ENCODE measurements at regions not wholly inside any gene's neighbourhood (a gene's known extent, or its start where the extent isn't known, plus 50 kb on each side); places are given as distances from the start of the nearest gene placed in this dataset.
"Not testable (repeated sequence)": the region's sequence is repeated elsewhere in the genome, so short reads cannot be mapped to it uniquely, and the experiment has no call there.

GRCh38 chr12:88361493-88361892, 218.8 kb downstream of the KITLG start:
- no peak for DNase-seq
- ATAC-seq: peak in 1 of 4 donors; percentile 89
- Histone ChIP-seq H3K4me1 (peaks cover 0 to 16% (median 0%) of the 10 kb centered on the region in 4 donors), H3K27me3 (no peaks in the 10 kb centered on the region), H3K9me3 (no peaks in the 10 kb centered on the region), H3K36me3 (no peaks in the 10 kb centered on the region), H3K27ac (no peak overlapping the region), H3K4me3 (no peak overlapping the region)
- TF ChIP-seq, protein P1, sequence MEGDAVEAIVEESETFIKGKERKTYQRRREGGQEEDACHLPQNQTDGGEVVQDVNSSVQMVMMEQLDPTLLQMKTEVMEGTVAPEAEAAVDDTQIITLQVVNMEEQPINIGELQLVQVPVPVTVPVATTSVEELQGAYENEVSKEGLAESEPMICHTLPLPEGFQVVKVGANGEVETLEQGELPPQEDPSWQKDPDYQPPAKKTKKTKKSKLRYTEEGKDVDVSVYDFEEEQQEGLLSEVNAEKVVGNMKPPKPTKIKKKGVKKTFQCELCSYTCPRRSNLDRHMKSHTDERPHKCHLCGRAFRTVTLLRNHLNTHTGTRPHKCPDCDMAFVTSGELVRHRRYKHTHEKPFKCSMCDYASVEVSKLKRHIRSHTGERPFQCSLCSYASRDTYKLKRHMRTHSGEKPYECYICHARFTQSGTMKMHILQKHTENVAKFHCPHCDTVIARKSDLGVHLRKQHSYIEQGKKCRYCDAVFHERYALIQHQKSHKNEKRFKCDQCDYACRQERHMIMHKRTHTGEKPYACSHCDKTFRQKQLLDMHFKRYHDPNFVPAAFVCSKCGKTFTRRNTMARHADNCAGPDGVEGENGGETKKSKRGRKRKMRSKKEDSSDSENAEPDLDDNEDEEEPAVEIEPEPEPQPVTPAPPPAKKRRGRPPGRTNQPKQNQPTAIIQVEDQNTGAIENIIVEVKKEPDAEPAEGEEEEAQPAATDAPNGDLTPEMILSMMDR (IDR thresholded peaks at IDR 0.05): no peak
- no peak for TF ChIP-seq POLR2A (IDR thresholded peaks at IDR 0.05)
- intact Hi-C loops (cut with DNase I): no loop called here

GRCh38 chr12:88362439-88362838, 217.8 kb downstream of the KITLG start:
- DNase-seq (no peak), ATAC-seq (peak in 3 of 4 donors; percentile 77 to 91 (median 83))
- Histone ChIP-seq H3K4me1 (peaks cover 0 to 16% (median 0%) of the 10 kb centered on the region in 4 donors), H3K27ac (no peak overlapping the region), H3K9me3 (no peaks in the 10 kb centered on the region), H3K27me3 (no peaks in the 10 kb centered on the region), H3K36me3 (no peaks in the 10 kb centered on the region), H3K4me3 (no peak overlapping the region)
- WGBS (ENCODE audit: insufficient coverage, low coverage, low lambda C conversion rate, missing lambda C conversion rate): 43% methylated on average over 2 of the region's 2 CpGs
- TF ChIP-seq, protein P1 (IDR thresholded peaks at IDR 0.05): no peak
- no peak for TF ChIP-seq POLR2A (IDR thresholded peaks at IDR 0.05)
- intact Hi-C loops (cut with DNase I): no loop called here

DNA sequence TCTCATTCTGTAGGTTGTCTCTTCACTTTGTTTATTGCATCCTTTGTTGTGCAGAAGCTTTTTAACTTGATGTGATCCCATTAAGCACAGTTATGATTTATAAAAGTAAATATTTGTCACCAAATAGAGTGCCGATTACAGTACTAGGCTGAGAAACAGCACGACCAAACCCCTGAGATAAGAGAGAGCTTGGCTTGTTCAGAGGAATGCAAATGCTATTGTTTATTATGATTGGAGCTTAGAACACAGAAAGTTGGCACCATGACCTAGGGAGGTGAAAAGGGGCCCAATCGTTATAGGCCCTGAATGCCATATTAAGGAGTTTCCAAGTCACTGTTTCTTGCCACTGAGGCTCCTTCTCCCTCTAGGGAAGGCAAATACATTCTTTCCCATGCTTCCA, 214.9 kb downstream of the KITLG start:
- TF ChIP-seq, protein P1 (IDR thresholded peaks at IDR 0.05): no peak
- no peak for TF ChIP-seq POLR2A (IDR thresholded peaks at IDR 0.05)
- no peak for ATAC-seq
- WGBS (ENCODE audit: insufficient coverage, low coverage, low lambda C conversion rate, missing lambda C conversion rate): 61% methylated on average over 3 of the region's 3 CpGs

GRCh38 chr12:88366101-88366500, 214.2 kb downstream of the KITLG start:
- no peaks in the 10 kb centered on the region for H3K9me3 ChIP-seq
- no peak for TF ChIP-seq POLR2A (IDR thresholded peaks at IDR 0.05)
- TF ChIP-seq, protein P1 (IDR thresholded peaks at IDR 0.05): no peak
- no peaks in the 10 kb centered on the region for H3K27me3 ChIP-seq
- no peak overlapping the region for H3K27ac ChIP-seq
- intact Hi-C loops (cut with DNase I): no loop called here
- DNase-seq (no peak), ATAC-seq (no peak)
- WGBS (ENCODE audit: insufficient coverage, low coverage, low lambda C conversion rate, missing lambda C conversion rate): 74% methylated on average over 4 of the region's 4 CpGs
- H3K36me3 ChIP-seq: no peaks in the 10 kb centered on the region
- H3K4me1 ChIP-seq: peaks cover 0 to 10% (median 0%) of the 10 kb centered on the region in 4 donors
- no peak overlapping the region for H3K4me3 ChIP-seq

More for the DNA sequence above, 214.9 kb downstream of the KITLG start:
- H3K4me3 ChIP-seq: no peak overlapping the region
- no peaks in the 10 kb centered on the region for H3K36me3 ChIP-seq
- H3K27me3 ChIP-seq: no peaks in the 10 kb centered on the region
- no peak for DNase-seq
- H3K4me1 ChIP-seq: peaks cover 0 to 11% (median 0%) of the 10 kb centered on the region in 4 donors
- H3K9me3 ChIP-seq: no peaks in the 10 kb centered on the region
- no peak overlapping the region for H3K27ac ChIP-seq
- intact Hi-C loops (cut with DNase I): no loop called here

GRCh38 chr12:88367231-88367630, 213.0 kb downstream of the KITLG start:
- Histone ChIP-seq H3K27me3 (no peaks in the 10 kb centered on the region), H3K4me3 (no peak overlapping the region), H3K27ac (no peak overlapping the region), H3K36me3 (no peaks in the 10 kb centered on the region), H3K9me3 (no peaks in the 10 kb centered on the region), H3K4me1 (peaks cover 0 to 7% (median 0%) of the 10 kb centered on the region in 4 donors)
- TF ChIP-seq, protein P1 (IDR thresholded peaks at IDR 0.05): no peak
- TF ChIP-seq POLR2A (IDR thresholded peaks at IDR 0.05): no peak
- ATAC-seq (no peak), DNase-seq (no peak)
- intact Hi-C loops (cut with DNase I): no loop called here

DNA sequence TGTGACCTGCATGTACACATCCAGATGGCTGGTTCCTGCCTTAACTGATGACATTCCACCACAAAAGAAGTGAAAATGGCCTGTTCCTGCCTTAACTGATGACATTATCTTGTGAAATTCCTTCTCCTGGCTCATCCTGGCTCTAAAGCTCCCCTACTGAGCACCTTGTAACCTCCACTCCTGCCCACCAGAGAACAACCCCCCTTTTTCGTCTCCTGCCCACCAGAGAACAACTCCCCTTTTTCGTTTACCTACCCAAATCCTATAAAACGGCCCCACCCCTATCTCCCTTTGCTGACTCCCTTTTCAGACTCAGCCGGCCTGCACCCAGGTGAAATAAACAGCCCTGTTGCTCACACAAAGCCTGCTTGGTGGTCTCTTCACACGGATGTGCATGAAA, 212.2 kb downstream of the KITLG start:
- H3K36me3 ChIP-seq; H3K9me3 ChIP-seq; H3K4me1 ChIP-seq; DNase-seq; intact Hi-C loops (cut with DNase I); ATAC-seq; H3K27me3 ChIP-seq; H3K27ac ChIP-seq; H3K4me3 ChIP-seq: not testable (repeated sequence)
- 59% methylated on average over 5 of the region's 5 CpGs for WGBS (ENCODE audit: insufficient coverage, low coverage, low lambda C conversion rate, missing lambda C conversion rate)
